Umbilical cord (tissue), 1 donor: ENCODE measurements at regions not wholly inside any gene's neighbourhood (a gene's known extent, or its start where the extent isn't known, plus 50 kb on each side); places are given as distances from the start of the nearest gene placed in this dataset.
A peak's percentile ranks its signal among the peaks of the same experiment; 100 is the strongest.

Experiments
- DNase-seq: peaks from one replicate; pipeline ENCODE4 v3.0.0-alpha.2; 2015; ENCODE audit warnings: low spot score

GRCh38 chr22:44423556-44424358 is 74.3 kb downstream of the RTL6 start:
- DNase-seq = no peak

GRCh38 chr22:44422746-44423380 is 75.2 kb downstream of the RTL6 start:
- peak; percentile 16 for DNase-seq

GRCh38 chr22:44419429-44419828 is 78.6 kb downstream of the RTL6 start:
- DNase-seq = no peak

GRCh38 chr22:44413211-44413610 is 84.8 kb downstream of the RTL6 start:
- no peak for DNase-seq

DNA sequence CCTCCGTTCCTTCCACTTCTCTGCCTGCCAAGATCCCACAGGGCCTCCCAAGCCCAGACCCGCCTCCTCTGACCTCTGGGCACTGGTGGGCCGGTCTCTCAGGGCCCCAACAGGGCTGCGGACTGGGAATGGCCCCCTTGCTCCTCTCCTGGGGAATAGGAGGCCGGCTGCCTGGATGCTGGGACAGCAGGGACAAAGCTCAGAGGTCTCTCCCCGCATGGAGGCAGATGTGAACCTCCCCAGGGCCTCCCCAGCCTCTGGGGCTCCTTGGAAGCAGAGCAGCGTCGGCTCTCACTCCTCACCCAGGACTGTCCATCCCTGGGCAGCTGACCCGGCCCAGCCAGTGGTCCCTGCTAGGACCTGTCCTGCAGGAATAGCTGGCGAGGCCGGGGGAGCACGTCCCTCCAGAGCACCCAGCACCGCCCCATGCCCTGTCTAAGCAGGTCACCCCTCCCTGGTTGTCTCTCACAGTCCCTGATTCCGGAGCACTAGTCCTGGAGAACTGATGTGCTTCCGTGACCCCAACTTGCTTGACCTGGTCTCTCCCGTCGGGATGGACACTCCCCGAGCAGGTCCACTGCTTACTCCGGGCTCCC is 85.8 kb downstream of the RTL6 start:
- peak; percentile 23 for DNase-seq

DNA sequence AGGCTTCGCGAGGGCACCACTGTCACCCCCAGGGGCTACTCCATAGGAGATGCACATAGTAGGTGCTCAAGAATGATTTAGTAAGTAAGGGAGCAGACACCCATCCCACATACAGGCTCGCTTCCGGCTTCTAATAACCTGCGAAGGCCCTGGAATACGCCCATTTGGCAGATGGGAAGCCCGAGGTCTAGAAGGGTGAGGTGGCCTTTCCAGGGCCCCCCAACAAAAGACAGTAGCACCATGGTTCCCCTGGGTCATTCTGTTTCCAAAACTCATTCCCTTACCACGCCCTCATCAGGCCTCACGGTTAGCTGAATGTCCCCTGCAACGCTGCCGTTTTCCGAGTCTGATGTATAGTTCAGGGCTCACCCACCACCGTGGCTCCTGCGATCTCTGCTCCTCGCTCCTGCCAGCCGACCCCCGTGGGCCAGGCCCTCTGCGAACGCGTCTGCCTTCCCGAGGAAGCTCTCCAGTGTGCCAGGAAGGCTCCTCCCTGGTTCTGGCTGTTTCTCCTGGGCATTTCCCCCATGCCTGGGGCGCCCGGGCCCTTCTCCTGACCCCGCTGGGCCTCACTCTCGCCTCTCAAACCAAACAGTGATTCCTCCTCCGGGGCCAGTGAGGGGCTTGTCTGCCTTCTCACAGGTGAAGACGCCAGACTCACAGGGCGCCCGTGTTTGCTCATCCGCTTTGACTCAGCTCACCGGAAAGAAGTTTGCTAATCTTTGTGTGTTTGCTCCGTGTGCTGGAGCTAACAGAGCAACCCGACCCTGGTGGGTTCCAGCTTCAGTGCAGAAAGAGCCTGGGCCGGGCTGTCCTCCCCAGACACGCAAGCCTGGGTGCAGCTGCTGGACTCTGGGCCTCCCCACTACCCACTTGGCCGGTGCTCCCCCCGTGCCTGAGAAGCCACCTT is 86.6 kb downstream of the RTL6 start:
- DNase-seq = peak; percentile 15

DNA sequence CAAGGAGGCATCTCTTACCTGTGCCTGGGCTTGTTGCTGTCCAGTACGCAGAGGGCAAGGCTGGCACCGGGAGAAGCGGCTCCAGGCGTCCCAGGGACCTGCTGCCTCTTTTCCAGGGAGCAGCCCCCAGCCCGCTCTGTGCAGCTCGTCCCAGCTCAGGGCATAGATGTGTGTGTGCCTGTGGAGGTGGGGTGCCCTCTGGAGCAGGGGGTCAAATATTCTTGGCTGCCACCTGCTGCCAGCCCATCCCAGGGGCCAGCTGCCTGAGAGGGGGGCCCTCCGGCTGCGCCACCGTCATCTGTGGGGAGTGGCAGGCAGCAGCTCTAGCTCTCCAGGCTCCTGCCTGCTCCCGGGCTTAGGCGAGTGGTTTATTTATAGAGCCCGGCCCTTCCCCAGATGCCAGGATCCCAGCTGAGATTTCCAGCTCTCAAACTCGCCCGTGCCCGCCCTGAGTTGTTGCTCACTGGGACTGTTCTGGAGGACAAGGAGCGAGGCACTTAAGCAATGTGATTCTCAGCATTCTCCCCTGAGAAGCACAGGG is 87.5 kb downstream of the RTL6 start:
- peak; percentile 70 for DNase-seq

DNA sequence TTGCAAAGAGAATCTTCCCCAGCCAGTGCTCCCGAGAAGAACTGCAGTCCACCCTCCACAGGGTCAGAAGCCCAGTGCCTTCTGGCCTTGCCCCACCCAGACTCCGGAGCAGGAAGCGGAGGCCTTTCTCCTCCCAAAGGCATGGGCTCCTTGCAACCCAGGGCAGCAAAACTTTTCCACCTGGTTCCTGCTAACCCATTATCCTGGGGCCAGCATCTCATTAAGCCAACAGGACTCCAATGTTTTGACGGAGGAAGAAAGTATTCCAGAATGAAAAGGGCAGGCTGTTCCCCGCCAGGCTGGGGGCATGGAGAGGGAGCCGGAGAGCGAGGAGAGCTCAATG is 88.1 kb downstream of the RTL6 start:
- DNase-seq = no peak

GRCh38 chr22:44409211-44409973 is 88.6 kb downstream of the RTL6 start:
- DNase-seq = no peak

GRCh38 chr22:44408829-44409192 is 89.2 kb downstream of the RTL6 start:
- no peak for DNase-seq

DNA sequence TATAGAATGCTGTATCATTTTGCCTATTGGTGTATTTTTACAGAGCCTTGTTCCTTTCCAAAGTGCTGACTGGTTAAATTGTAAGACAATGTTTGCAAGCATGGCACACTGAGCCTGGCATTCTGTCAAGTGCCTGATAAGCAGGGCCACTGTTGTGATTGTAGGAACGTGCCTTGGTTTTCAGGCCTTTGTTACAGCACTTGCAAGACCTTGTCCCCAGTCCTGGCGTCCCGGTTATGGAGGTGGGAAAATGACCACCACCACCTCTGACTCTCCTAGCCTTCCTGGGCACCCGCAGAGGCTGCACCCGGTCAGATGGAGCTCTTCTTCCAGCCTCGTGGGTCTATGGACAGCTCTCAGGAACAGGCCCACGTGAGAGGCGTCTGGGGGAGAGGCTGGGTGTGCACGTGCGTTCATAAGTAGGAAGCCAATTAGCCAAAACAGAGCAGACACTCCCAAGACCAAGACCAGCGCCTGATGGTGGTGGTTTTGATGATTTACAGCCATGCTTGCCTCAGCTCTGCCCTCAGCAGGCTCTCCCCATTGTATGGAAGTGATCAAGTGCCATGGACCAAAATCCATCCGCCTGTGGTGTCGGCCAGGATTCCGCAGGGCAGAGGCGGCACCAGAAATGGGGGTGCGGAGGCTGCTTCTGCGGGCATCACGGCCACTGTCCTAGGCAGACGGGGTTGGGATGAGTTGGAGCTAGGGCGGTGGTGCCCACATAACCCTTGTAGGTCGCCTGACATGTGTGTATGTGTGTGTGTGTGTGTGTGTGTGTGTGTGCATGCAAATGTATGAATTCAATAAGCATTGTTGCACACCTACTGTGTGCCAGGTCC is 89.8 kb downstream of the RTL6 start:
- no peak for DNase-seq

DNA sequence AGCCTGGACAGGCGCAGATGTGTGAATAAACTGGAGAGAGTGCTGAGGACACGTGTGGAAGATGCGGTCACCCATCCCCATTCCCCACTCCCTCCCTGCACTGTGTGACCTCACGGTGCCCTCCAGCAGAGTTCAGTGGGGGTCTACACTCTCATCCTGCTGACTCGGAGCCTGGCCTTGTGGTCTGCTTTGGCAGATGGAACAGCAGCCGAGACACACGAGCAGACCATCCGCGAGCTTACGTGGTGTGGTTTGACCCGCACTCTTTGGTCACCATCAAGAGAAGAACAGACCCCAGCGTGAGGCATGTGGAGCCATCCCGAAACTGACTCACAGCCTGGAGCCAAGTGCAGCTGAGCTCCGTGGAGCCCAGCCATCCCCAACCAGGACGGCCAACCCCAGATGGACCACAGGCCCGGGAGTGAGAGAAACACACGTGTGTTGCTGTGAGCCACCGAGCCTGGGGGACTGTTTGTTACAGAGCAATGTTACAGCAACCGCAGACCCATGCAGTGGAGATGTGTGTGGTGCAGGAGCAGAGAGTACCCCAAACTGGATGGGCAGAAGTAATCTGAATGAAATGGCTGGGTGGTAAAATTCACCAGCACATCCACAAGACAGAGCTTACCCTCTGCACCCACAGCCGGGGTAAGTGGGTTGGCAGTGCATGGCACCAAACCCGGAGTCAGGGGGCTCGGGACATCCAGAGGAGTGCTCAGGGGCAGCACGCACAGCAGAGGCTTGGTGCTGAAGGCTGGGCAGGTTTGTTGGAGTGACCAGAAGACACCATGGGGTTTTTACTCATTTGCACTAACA is 90.7 kb downstream of the RTL6 start:
- no peak for DNase-seq

- peak; percentile 77 for DNase-seq
Measured at GRCh38 chr22:44406341-44407170, 91.5 kb downstream of the RTL6 start.

GRCh38 chr22:44405661-44406060 is 92.4 kb downstream of the RTL6 start:
- no peak for DNase-seq

- DNase-seq = no peak
Measured at GRCh38 chr22:44404341-44405020, 91.7 kb upstream of the SHISAL1 start.

DNA sequence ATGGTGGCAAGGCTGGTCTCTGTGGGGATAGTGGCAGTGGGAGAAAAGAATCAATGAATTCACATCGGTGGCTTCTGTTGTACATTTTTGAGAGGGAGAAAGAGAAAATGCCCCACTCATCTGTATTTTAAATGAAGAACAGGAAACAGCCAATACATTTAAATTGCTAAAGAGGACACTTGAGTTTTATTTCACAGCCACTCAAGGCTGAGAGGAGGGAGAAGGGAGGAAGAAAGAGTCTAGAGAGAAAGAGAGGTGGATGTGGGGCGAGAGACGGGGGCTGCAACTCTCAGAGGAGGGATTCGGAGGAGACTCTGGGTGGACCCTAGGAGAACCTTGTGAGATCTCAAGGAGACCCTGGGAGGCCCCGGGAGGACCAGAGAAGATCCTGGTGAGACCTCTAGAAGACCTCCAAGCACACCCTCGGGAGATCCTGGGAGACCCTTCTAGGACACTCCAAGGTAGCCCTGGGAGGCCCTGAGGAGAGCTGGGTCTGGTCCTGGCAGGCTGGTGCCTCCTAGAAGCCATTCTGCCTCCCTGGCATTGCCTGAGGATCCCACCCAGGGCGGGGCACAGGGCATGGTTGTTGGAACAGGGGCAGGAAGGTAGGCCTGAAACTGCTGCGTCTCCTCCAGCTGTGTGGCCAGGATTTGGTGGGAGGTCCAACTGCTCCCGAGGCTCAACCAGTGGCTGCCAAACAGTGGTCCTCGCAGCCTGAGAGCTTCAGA is 91.0 kb upstream of the SHISAL1 start:
- DNase-seq = no peak

- no peak for DNase-seq
Measured at GRCh38 chr22:44403166-44403565, 90.4 kb upstream of the SHISAL1 start.
